Fibroblast of villous mesenchyme (primary cell): ENCODE measurements at regions not wholly inside any gene's neighbourhood (a gene's known extent, or its start where the extent isn't known, plus 50 kb on each side); places are given as distances from the start of the nearest gene placed in this dataset.

Source experiments
- DNase-seq: peaks from one replicate; pipeline ENCODE4 v3.0.0-alpha.2; 2010; ENCODE audit warnings: low read depth
- H3K4me3 ChIP-seq: 2 replicates; pipeline ENCODE4 v1.5.1; 2011; ENCODE audit warnings: low read depth, mild to moderate bottlenecking, low read length
- CTCF ChIP-seq: IDR thresholded peaks from 2 replicates; pipeline ENCODE4 v1.5.1; 2012; ENCODE audit warnings: low read depth, mild to moderate bottlenecking, low read length; ENCODE audit not compliant: insufficient read depth

- peak; percentile 30 for TF ChIP-seq CTCF
Measured at GRCh38 chr10:28250782-28251181, 52.1 kb downstream of the MPP7 start.

DNA sequence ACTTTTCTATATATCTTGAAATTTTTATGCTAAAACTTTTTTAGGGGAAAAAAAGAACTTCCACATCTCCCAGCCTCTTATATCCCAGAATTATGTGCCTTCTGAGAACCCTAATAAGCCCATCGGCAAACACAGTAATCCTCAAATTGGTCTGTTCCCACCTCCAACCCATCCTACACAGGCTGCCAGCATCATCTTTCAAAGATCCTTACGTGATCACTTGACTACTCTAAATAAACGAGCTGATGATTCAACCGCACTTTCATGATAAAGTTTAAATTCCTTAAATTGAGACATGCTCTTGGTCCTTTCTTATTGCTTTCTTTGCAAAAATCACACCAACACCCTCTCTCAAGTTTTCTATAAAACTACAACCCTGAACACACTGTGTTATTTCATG is 52.5 kb downstream of the MPP7 start:
- no peak overlapping the region for H3K4me3 ChIP-seq
- no peak for TF ChIP-seq CTCF
- no peak for DNase-seq

More at GRCh38 chr10:28250782-28251181, 52.1 kb downstream of the MPP7 start:
- H3K4me3 ChIP-seq: no peak overlapping the region
- DNase-seq: peak; percentile 19

DNA sequence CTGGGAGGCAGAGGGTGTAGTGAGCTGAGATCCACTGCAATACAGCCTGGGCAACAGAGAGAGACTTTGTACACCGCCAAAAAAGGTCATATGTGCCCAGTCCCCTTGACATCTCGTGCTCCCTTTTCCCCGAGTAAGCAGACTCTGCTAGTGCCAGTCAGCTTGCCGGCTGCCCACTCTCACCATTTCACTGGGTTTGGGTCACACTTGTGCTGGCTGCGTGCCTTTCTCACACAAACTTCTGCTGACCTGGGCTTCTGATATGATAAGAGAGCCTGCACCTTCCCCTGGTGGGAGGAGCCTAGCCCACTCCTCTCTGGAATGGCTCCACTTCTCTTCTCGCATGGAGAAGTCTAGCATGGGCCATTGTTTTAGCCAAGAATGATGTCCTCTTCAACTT is 53.4 kb downstream of the MPP7 start:
- H3K4me3 ChIP-seq: no peak overlapping the region
- no peak for TF ChIP-seq CTCF
- DNase-seq: no peak

DNA sequence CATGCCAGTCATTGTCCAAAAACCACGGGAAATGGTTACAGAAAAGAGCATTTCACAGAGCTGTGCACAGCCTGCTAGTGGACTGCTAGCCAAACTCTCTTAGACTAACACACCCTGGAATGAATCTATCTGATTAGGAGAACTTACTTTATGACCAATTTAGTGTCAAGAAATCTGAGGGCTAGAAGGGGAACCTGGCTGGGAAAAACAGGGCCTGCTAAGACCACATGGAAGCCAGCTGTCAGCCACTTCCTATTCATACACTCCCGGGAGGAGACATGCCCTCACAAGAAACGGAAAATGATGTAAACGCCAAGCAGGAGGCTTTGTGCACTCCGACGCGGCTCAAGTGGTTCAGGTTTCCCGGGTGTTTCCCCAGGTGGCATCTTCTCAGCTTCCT is 54.8 kb downstream of the MPP7 start:
- TF ChIP-seq CTCF: no peak
- DNase-seq: peak; percentile 2
- no peak overlapping the region for H3K4me3 ChIP-seq

DNA sequence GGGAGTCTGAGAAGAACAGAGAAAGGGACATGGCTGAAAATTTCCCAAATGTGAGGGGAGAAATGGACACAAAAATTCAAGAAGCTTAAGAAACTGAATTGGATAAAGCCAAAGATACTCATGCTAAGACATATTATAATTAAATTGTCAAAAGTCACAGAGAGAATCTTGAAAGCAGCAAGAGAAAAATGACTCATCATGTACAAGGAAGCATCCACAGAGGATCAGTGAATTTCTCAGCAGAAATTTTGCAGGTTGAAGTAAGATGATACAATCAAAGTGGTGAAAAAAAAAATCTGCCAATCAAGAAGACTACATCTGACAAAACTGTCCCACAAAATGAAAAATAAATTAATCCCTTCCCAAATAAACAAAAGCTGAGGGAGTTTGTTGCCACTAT is 56.8 kb downstream of the MPP7 start:
- DNase-seq: no peak
- no peak overlapping the region for H3K4me3 ChIP-seq
- no peak for TF ChIP-seq CTCF

- no peak for TF ChIP-seq CTCF
- no peak for DNase-seq
- no peak overlapping the region for H3K4me3 ChIP-seq
Measured at GRCh38 chr10:28243923-28244322, 58.9 kb downstream of the MPP7 start.

DNA sequence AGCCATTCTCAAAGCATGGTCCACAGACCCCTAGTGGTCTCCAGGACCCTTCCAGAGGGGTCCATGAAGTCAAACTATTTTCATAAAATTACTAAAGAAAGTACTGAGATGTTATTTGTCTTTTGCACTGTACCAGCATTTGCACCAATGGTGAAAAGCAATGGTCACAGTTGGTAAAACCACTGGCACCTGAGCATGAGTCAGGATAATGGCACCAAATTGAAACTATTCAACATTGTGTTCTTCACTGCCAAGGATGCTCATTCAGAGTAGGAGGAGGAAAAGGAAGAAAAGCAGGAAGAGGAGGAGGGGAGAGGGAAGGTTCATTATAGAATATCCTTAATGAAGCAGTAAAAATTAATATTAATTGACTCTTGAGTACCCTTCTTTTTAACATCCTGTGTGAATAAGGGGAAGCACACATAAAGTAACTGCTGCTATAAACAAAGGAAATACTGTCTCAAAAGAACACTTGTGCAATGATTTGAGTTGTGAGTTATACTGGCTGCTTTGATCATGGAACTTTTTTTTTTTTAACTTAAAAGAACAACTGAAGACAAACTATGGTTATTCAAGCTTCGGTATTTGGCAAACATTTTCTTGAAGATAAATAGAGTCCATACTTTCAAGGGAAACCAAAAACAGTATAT is 60.2 kb downstream of the MPP7 start:
- no peak for TF ChIP-seq CTCF
- no peak for DNase-seq
- no peak overlapping the region for H3K4me3 ChIP-seq
